A549 (cell line): ENCODE measurements at regions not wholly inside any gene's neighbourhood (a gene's known extent, or its start where the extent isn't known, plus 50 kb on each side); places are given as distances from the start of the nearest gene placed in this dataset.

Experiments used
- ATAC-seq, 2 experiments: fragments of 200-7000 bp in 1 of 2; fragments of >200 bp in 1 of 2; cut with Nextera tagmentation in 1 of 2; cut with Tn5 transposase in 1 of 2; 3 replicates each; pipeline versions ENCODE4 v1.8.0 to v1.9.1; 2018 to 2020; ENCODE audit warnings: mild to moderate bottlenecking in 1 of 2, moderate library complexity in 1 of 2
- CTCF ChIA-PET: fragments of 300-600 bp; sonication (Branson Sonifier 250); formaldehyde crosslinking; extraction: SDS; loops from one replicate; lab custom pipeline; 2021; ENCODE audit warnings: antibody characterized with exemption, inconsistent platforms; lab: Yijun Ruan, JAX
- POLR2A ChIA-PET: fragments of 350-600 bp; formaldehyde crosslinking; extraction: SDS; loops from one replicate; lab custom pipeline; 2021; ENCODE audit warnings: antibody characterized with exemption, inconsistent platforms; lab: Yijun Ruan, JAX
- DNase-seq, 2 experiments: peaks; one replicate each; pipeline versions ENCODE4 v3.0.0 to v3.0.0-alpha.2; 2011 to 2016; ENCODE audit warnings: low read depth in 1 of 2, low spot score in 1 of 2
- FAIRE-seq: peaks from 2 replicates; lab custom pipeline; 2011; peaks lifted over from hg19 to GRCh38; lab: Jason Lieb, UNC
- H3K27ac ChIP-seq, 2 experiments: fragments of >200 bp; sonication (Bioruptor Twin); formaldehyde crosslinking; 3 replicates each; pipeline ENCODE4 v1.5.1; 2016 to 2017
- H3K4me1 ChIP-seq: fragments of >200 bp; sonication (Bioruptor Twin); formaldehyde crosslinking; 3 replicates; pipeline ENCODE4 v1.6.1; 2016
- H3K4me2 ChIP-seq: fragments of >200 bp; sonication (Bioruptor Twin); formaldehyde crosslinking; 3 replicates; pipeline ENCODE4 v1.6.1; 2016
- H3K4me3 ChIP-seq: fragments of >200 bp; sonication (Bioruptor Twin); formaldehyde crosslinking; 3 replicates; pipeline ENCODE4 v1.5.1; 2016
- H3K9me3 ChIP-seq: fragments of >200 bp; sonication (Bioruptor Twin); formaldehyde crosslinking; 3 replicates; pipeline ENCODE4 v1.6.1; 2016
- ATOH8 ChIP-seq: fragments of 250-450 bp; sonication (Bioruptor Pico); IDR thresholded peaks from 2 replicates; pipeline ENCODE4 v1.5.0; 2020; ENCODE audit warnings: low read depth, mild to moderate bottlenecking, moderate library complexity
- BCL3 ChIP-seq: fragments of >200 bp; sonication (Bioruptor Twin); formaldehyde crosslinking; IDR thresholded peaks from 3 replicates; pipeline ENCODE4 v1.6.1; 2016
- CBX8 ChIP-seq: fragments of 200-600 bp; sonication (generic); IDR thresholded peaks from 2 replicates; pipeline ENCODE4 v1.6.1; 2016
- CHD4 ChIP-seq: fragments of 200-600 bp; sonication (generic); IDR thresholded peaks from 2 replicates; pipeline ENCODE4 v1.6.1; 2016; ENCODE audit warnings: antibody characterized with exemption, mild to moderate bottlenecking, borderline replicate concordance
- E2F6 ChIP-seq: IDR thresholded peaks from 2 replicates; pipeline ENCODE4 v1.6.1; 2012; ENCODE audit warnings: low read depth, borderline replicate concordance
- EHF ChIP-seq: fragments of 250-450 bp; sonication (Bioruptor Pico); IDR thresholded peaks from 2 replicates; pipeline ENCODE4 v1.5.0; 2020; ENCODE audit warnings: mild to moderate bottlenecking
- EHMT2 ChIP-seq: fragments of 200-600 bp; sonication (generic); IDR thresholded peaks from 2 replicates; pipeline ENCODE4 v1.6.1; 2016; ENCODE audit warnings: antibody characterized with exemption, low read depth, mild to moderate bottlenecking, moderate library complexity
- EP300 ChIP-seq, 2 experiments: fragments of >200 bp; sonication (Bioruptor Twin); formaldehyde crosslinking; IDR thresholded peaks; 2 replicates in 1 of 2; 3 replicates in 1 of 2; pipeline ENCODE4 v1.6.1; 2016 to 2017
- FOXS1 ChIP-seq: fragments of 250-450 bp; sonication (Bioruptor Pico); IDR thresholded peaks from 2 replicates; pipeline ENCODE4 v1.5.0; 2020; ENCODE audit warnings: mild to moderate bottlenecking, moderate library complexity
- HDAC2 ChIP-seq: fragments of 200-600 bp; sonication (generic); IDR thresholded peaks from 2 replicates; pipeline ENCODE4 v1.6.1; 2016
- HOXB13 ChIP-seq: fragments of 250-450 bp; sonication (Bioruptor Pico); IDR thresholded peaks from 2 replicates; pipeline ENCODE4 v1.5.0; 2020; ENCODE audit warnings: low read depth, mild to moderate bottlenecking, moderate library complexity
- KDM5A ChIP-seq: fragments of 200-600 bp; sonication (generic); IDR thresholded peaks from 2 replicates; pipeline ENCODE4 v1.6.1; 2016; ENCODE audit warnings: antibody characterized with exemption, mild to moderate bottlenecking
- MAFK ChIP-seq: fragments of 450-650 bp; IDR thresholded peaks from 2 replicates; pipeline ENCODE4 v1.6.1; 2014; ENCODE audit not compliant: partially characterized antibody
- MAX ChIP-seq: IDR thresholded peaks from 2 replicates; pipeline ENCODE4 v1.6.1; 2012
- MYC ChIP-seq: IDR thresholded peaks from 2 replicates; pipeline ENCODE4 v1.6.1; 2012; ENCODE audit warnings: mild to moderate bottlenecking, inconsistent platforms, low read length, improper control_type of control experiment, borderline replicate concordance
- PHF8 ChIP-seq: fragments of 200-600 bp; sonication (generic); IDR thresholded peaks from 2 replicates; pipeline ENCODE4 v1.6.1; 2016; ENCODE audit warnings: low read depth, mild to moderate bottlenecking, antibody characterized with exemption, moderate library complexity, borderline replicate concordance
- POLR2AphosphoS2 ChIP-seq: conservative IDR thresholded peaks from 2 replicates; pipeline ENCODE4 v1.6.1; 2012; ENCODE audit warnings: low read length, improper control_type of control experiment, inconsistent platforms
- RAD21 ChIP-seq, 2 experiments: fragments of >200 bp in 1 of 2; sonication (Bioruptor Twin) in 1 of 2; formaldehyde crosslinking in 1 of 2; IDR thresholded peaks in 1 of 2; conservative IDR thresholded peaks in 1 of 2; 2 replicates in 1 of 2; 3 replicates in 1 of 2; pipeline ENCODE4 v1.6.1; 2012 to 2018; ENCODE audit warnings: inconsistent platforms in 1 of 2
- REST ChIP-seq: fragments of 200-600 bp; sonication (generic); IDR thresholded peaks from 2 replicates; pipeline ENCODE4 v1.6.1; 2016; ENCODE audit warnings: antibody characterized with exemption, mild to moderate bottlenecking, moderate library complexity
- RNF2 ChIP-seq: fragments of 200-600 bp; sonication (generic); IDR thresholded peaks from 2 replicates; pipeline ENCODE4 v1.6.1; 2016; ENCODE audit warnings: low read depth, mild to moderate bottlenecking, antibody characterized with exemption, moderate library complexity, borderline replicate concordance
- TP53 ChIP-seq: fragments of 250-450 bp; sonication (Bioruptor Pico); IDR thresholded peaks from 2 replicates; pipeline ENCODE4 v1.5.0; 2021; ENCODE audit warnings: mild to moderate bottlenecking, moderate library complexity
- ZC3H11A ChIP-seq: fragments of 450-650 bp; IDR thresholded peaks from 2 replicates; pipeline ENCODE4 v1.6.1; 2014; ENCODE audit warnings: antibody characterized with exemption, mild to moderate bottlenecking
- WGBS: methylation state at CpG from one replicate; pipeline ENCODE4 v1.1.6; 2017; ENCODE audit errors: missing lambda C conversion rate; 5-methylcytosine and 5-hydroxymethylcytosine counted together

GRCh38 chr6:144462058-144462457, 176.9 kb downstream of the UTRN start:
- H3K4me1 ChIP-seq, result no peaks in the 10 kb centered on the region
- H3K4me2 ChIP-seq, result no peak overlapping the region
- FAIRE-seq (no peak), DNase-seq (no peak), ATAC-seq (no peak)
- no peak overlapping the region for H3K27ac ChIP-seq
- H3K9me3 ChIP-seq, result no peaks in the 10 kb centered on the region
- POLR2A ChIA-PET, result no interaction called here
- no peak overlapping the region for H3K4me3 ChIP-seq
- CTCF ChIA-PET, result interaction anchor here (0.9 kb wide), 1 partner anchor 499 kb away, joined by 3 read pairs; no protein-coding TSS in a partner anchor
- WGBS, result 68% methylated on average over 3 of the region's 3 CpGs
- TF ChIP-seq PHF8 (no peak), EHF (CRISPR knock-in tag) (no peak), MYC (no peak), EP300 (IDR thresholded peaks at IDR 0.05) (no peak), TP53 (CRISPR knock-in tag) (no peak), EHMT2 (no peak), FOXS1 (CRISPR knock-in tag) (no peak), MAX (no peak), BCL3 (no peak), ZC3H11A (no peak), RNF2 (no peak), ATOH8 (CRISPR knock-in tag) (no peak), CHD4 (no peak), CBX8 (no peak), E2F6 (no peak), HDAC2 (no peak), MAFK (no peak), POLR2AphosphoS2 (no peak), HOXB13 (CRISPR knock-in tag) (no peak), KDM5A (no peak)

- H3K4me1 ChIP-seq, result 0 out of 3 replicates have a peak, but pooled peaks cover 2% of the 10 kb centered on the region
- FAIRE-seq (no peak), DNase-seq (no peak), ATAC-seq (no peak)
- H3K4me3 ChIP-seq, result no peak overlapping the region
- H3K27ac ChIP-seq, result no peak overlapping the region
- H3K4me2 ChIP-seq, result no peak overlapping the region
- 97% methylated on average over 2 of the region's 2 CpGs for WGBS
- H3K9me3 ChIP-seq, result no peaks in the 10 kb centered on the region
- ChIA-PET POLR2A (no interaction called here), CTCF (interaction anchor here (0.8 to 1.6 kb wide), 2 partner anchors 15 to 23 kb away, joined by 3 to 4 read pairs; no protein-coding TSS in a partner anchor)
- TF ChIP-seq REST, result no peak
- TF ChIP-seq RAD21 (conservative IDR thresholded peaks at IDR 0.05 in 1 of 2, IDR thresholded peaks at IDR 0.05 in 1 of 2), result no peak
Measured at GRCh38 chr6:144466716-144467115, 181.6 kb downstream of the UTRN start.
